RWPE1 (cell line): ENCODE measurements at regions not wholly inside any gene's neighbourhood (a gene's known extent, or its start where the extent isn't known, plus 50 kb on each side); places are given as distances from the start of the nearest gene placed in this dataset.

Source experiments
- CTCF ChIA-PET: fragments of 350-600 bp; sonication (Branson Sonifier 250); formaldehyde crosslinking; extraction: SDS; loops from one replicate; lab custom pipeline; 2021; lab: Yijun Ruan, JAX
- POLR2A ChIA-PET: fragments of 400-600 bp; formaldehyde crosslinking; extraction: SDS; loops from one replicate; lab custom pipeline; 2020; ENCODE audit warnings: antibody characterized with exemption; ENCODE audit not compliant: low non-redundant PET; lab: Yijun Ruan, JAX
- DNase-seq: peaks from one replicate; pipeline ENCODE4 v3.0.0; 2012; ENCODE audit warnings: low spot score
- H3K27ac ChIP-seq: fragments of 450-650 bp; 2 replicates; pipeline ENCODE4 v1.5.1; 2017
- TF ChIP-seq, protein P1 (sequence below): fragments of 450-650 bp; conservative IDR thresholded peaks from 2 replicates; pipeline ENCODE4 v1.5.1; 2017; ENCODE audit warnings: low read depth, mild to moderate bottlenecking

DNA sequence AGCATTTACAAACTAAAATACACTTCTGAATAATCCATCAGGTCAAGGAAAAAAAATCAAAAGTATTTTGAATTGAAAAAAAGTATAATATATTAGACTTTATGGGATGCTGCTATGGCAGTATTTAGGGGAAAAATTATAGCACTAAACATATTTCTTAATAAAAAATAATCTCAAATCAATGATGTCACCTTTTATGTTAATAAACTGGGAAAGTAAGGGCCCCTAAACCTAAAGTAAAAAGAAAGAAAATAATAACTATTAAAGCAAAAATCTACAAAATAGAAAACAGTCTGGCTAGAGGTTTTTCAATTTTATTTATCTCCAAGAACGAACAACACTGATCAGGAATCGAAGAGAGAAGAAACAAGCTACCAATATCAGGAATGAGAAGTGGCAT, 160.8 kb upstream of the PLXNA2 start:
- POLR2A ChIA-PET, result no interaction called here
- DNase-seq, result no peak
- TF ChIP-seq, protein P1, sequence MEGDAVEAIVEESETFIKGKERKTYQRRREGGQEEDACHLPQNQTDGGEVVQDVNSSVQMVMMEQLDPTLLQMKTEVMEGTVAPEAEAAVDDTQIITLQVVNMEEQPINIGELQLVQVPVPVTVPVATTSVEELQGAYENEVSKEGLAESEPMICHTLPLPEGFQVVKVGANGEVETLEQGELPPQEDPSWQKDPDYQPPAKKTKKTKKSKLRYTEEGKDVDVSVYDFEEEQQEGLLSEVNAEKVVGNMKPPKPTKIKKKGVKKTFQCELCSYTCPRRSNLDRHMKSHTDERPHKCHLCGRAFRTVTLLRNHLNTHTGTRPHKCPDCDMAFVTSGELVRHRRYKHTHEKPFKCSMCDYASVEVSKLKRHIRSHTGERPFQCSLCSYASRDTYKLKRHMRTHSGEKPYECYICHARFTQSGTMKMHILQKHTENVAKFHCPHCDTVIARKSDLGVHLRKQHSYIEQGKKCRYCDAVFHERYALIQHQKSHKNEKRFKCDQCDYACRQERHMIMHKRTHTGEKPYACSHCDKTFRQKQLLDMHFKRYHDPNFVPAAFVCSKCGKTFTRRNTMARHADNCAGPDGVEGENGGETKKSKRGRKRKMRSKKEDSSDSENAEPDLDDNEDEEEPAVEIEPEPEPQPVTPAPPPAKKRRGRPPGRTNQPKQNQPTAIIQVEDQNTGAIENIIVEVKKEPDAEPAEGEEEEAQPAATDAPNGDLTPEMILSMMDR, result no peak
- CTCF ChIA-PET, result no interaction called here
- no peak overlapping the region for H3K27ac ChIP-seq

DNA sequence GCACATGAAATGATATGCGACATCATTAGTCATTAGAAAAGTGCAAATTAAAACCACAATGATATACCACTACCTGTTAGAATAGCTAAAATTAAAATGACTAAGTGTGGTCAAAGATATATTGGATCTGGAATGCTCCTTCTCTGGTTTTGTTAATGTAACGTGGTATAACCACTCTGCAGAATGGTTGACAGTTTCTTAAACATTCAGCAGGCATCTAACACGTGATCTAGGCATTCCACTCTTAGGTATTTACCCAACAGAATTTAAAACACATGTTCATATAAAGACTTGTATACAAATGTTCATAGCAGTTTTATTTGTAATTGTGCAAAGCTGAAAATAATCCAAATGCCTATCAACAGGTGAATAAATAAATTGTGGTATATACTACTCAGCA, 165.0 kb upstream of the PLXNA2 start:
- CTCF ChIA-PET, result interaction anchor here (0.6 kb wide), 1 partner anchor 23 kb away, joined by 3 read pairs; no protein-coding TSS in a partner anchor
- H3K27ac ChIP-seq, result no peak overlapping the region
- no peak for DNase-seq
- POLR2A ChIA-PET, result no interaction called here
- TF ChIP-seq, protein P1, result no peak

- H3K27ac ChIP-seq, result no peak overlapping the region
- TF ChIP-seq, protein P1, result no peak
- CTCF ChIA-PET, result no interaction called here
- POLR2A ChIA-PET, result no interaction called here
- no peak for DNase-seq
Measured at GRCh38 chr1:208410409-208410808, 166.2 kb upstream of the PLXNA2 start.

- ChIA-PET POLR2A (no interaction called here), CTCF (no interaction called here)
- TF ChIP-seq, protein P1, result no peak
- no peak for DNase-seq
- H3K27ac ChIP-seq, result no peak overlapping the region
Measured at GRCh38 chr1:208413006-208413405, 168.8 kb upstream of the PLXNA2 start.

DNA sequence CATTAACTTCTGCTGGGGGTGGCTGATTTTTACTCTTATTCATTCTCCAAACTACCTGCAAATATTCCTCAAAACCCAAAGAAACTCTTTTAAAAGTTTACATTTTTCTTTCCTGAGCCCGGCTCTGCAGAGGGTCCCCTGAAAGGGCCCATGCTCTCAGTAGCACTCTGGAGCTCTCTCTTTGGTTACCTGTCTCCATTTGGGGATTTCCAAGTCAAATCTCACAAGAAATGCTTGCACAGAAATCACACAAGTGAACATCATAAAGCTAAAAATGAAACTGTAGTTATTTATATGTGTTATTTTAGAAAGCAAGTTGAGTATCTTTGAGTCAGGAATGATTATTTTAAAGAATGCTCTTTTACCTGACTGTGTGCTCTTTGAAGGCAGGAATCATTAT, 174.5 kb upstream of the PLXNA2 start:
- H3K27ac ChIP-seq, result no peak overlapping the region
- POLR2A ChIA-PET, result no interaction called here
- CTCF ChIA-PET, result interaction anchor here (0.6 kb wide), 1 partner anchor 70 kb away, joined by 3 read pairs; no protein-coding TSS in a partner anchor
- TF ChIP-seq, protein P1, result no peak
- DNase-seq, result no peak

DNA sequence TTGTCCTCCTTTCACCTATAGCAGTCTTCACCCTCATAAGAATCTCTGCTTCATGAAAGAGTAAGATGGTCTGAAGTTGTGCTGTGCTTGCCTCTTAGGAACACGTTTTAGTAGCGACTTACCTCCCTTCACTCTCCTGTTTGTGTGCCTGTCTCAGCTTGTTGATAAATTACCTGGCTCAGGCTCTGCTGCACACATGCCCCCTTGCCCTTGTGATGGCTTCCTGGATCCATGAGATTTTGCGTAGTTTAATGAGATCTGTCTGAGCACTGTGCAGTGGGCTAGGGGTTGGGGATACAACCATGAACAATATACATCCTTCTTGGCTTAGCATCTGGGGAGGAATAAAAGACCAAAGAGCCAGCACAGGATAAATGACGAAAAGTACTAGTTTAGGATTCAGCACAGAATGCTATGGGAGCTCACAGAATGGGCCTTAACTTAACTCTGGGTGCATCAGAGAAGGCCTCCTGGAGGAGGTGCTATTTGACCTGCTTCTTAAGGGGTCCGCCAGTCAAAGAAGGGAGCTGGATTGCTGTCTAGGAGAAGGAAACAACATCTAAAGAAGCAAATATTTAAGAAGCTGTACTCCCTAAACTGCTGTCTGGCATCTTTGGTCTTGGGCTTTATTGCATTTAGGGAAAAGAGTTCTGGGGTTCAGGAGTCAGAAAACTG, 175.7 kb upstream of the PLXNA2 start:
- ChIA-PET POLR2A (no interaction called here), CTCF (no interaction called here)
- no peak for DNase-seq
- H3K27ac ChIP-seq, result no peak overlapping the region
- TF ChIP-seq, protein P1, result no peak
